CD14-positive monocyte (primary cell): ENCODE measurements at regions not wholly inside any gene's neighbourhood (a gene's known extent, or its start where the extent isn't known, plus 50 kb on each side); places are given as distances from the start of the nearest gene placed in this dataset.

ENCODE experiments used
- DNase-seq, 3 donors: peaks; one replicate each; pipeline ENCODE4 v3.0.0-alpha.2; 2011 to 2022
- H2AFZ ChIP-seq: 2 replicates; pipeline ENCODE4 v1.6.0; 2012; ENCODE audit warnings: mild to moderate bottlenecking, low read depth, low read length, inconsistent platforms; ENCODE audit not compliant: insufficient read depth, poor library complexity, severe bottlenecking
- H3K27ac ChIP-seq, 2 donors: 1 replicate in 1 of 2; 2 replicates in 1 of 2; pipeline ENCODE4 v1.5.1; 2012 to 2013; ENCODE audit warnings: low read length in 2 of 2, control low read depth in 1 of 2, inconsistent platforms in 1 of 2, low read depth in 1 of 2, mild to moderate bottlenecking in 1 of 2
- H3K27me3 ChIP-seq, 2 donors: one replicate each; pipeline versions ENCODE4 v1.6.0 to v1.6.1; 2011 to 2013; ENCODE audit warnings: low read length in 2 of 2; ENCODE audit not compliant: control insufficient read depth in 2 of 2, insufficient read depth in 2 of 2
- H3K36me3 ChIP-seq, 2 donors: replicated peaks in 1 of 2; 1 replicate in 1 of 2; 2 replicates in 1 of 2; pipeline versions ENCODE4 v1.5.1 to v1.6.1; 2012 to 2013; ENCODE audit warnings: low read length in 2 of 2, control low read depth in 1 of 2, inconsistent platforms in 1 of 2, mild to moderate bottlenecking in 1 of 2; ENCODE audit not compliant: insufficient read depth in 2 of 2, control insufficient read depth in 1 of 2
- H3K4me1 ChIP-seq, 2 donors: 1 replicate in 1 of 2; 2 replicates in 1 of 2; pipeline versions ENCODE4 v1.5.1 to v1.6.1; 2012 to 2013; ENCODE audit warnings: low read length in 2 of 2, control low read depth in 1 of 2, inconsistent platforms in 1 of 2, mild to moderate bottlenecking in 1 of 2, moderate library complexity in 1 of 2; ENCODE audit not compliant: insufficient read depth in 2 of 2, control insufficient read depth in 1 of 2
- H3K4me2 ChIP-seq: replicated peaks from 2 replicates; pipeline ENCODE3; 2012; ENCODE audit warnings: low read length, moderate library complexity, mild to moderate bottlenecking; ENCODE audit not compliant: poor library complexity, severe bottlenecking; ENCODE audit errors: extremely low read depth
- H3K4me3 ChIP-seq, 3 experiments: fragments of 200-600 bp in 1 of 3; sonication (generic) in 1 of 3; replicated peaks in 1 of 3; 1 replicate in 2 of 3; 2 replicates in 1 of 3; pipeline ENCODE4 v1.5.1; 2011 to 2013; ENCODE audit warnings: low read length in 3 of 3, mild to moderate bottlenecking in 3 of 3, control low read depth in 2 of 3, low read depth in 2 of 3, inconsistent platforms in 1 of 3, moderate library complexity in 1 of 3
- H3K79me2 ChIP-seq: 2 replicates; pipeline ENCODE4 v1.6.0; 2012; ENCODE audit warnings: mild to moderate bottlenecking, control low read depth, inconsistent platforms, low read length, moderate library complexity; ENCODE audit not compliant: insufficient read depth
- H3K9ac ChIP-seq: 2 replicates; pipeline ENCODE4 v1.6.0; 2017; ENCODE audit warnings: low read length, mild to moderate bottlenecking; ENCODE audit not compliant: insufficient read depth, poor library complexity, severe bottlenecking
- H3K9me3 ChIP-seq, 2 donors: replicated peaks in 1 of 2; 1 replicate in 1 of 2; 2 replicates in 1 of 2; pipeline versions ENCODE4 v1.5.1 to v1.6.1; 2012 to 2013; ENCODE audit warnings: low read length in 2 of 2, control low read depth in 1 of 2; ENCODE audit not compliant: control insufficient read depth in 1 of 2, insufficient read depth in 1 of 2
- H4K20me1 ChIP-seq: 2 replicates; pipeline ENCODE4 v1.6.0; 2012; ENCODE audit warnings: mild to moderate bottlenecking, low read length, control low read depth, moderate library complexity; ENCODE audit not compliant: insufficient read depth
- H3K27ac Mint-ChIP-seq, 7 donors: one replicate each; pipeline ENCODE4 v1.8.0; 2020; ENCODE audit warnings: mild to moderate bottlenecking in 7 of 7, mixed read lengths in 7 of 7, moderate library complexity in 6 of 7, inconsistent platforms in 2 of 7
- H3K27me3 Mint-ChIP-seq, 3 donors: one replicate each; pipeline ENCODE4 v1.8.0; 2021 to 2022; ENCODE audit warnings: low read depth in 3 of 3, mild to moderate bottlenecking in 3 of 3, mixed read lengths in 3 of 3, moderate library complexity in 3 of 3, inconsistent platforms in 1 of 3
- H3K36me3 Mint-ChIP-seq, 2 donors: one replicate each; pipeline ENCODE4 v1.8.0; 2020; ENCODE audit warnings: mixed read lengths in 2 of 2, inconsistent platforms in 1 of 2, mild to moderate bottlenecking in 1 of 2
- H3K4me1 Mint-ChIP-seq: one replicate; pipeline ENCODE4 v1.8.0; 2020; ENCODE audit warnings: mild to moderate bottlenecking, mixed read lengths
- H3K4me3 Mint-ChIP-seq, 2 donors: one replicate each; pipeline ENCODE4 v1.8.0; 2020; ENCODE audit warnings: mild to moderate bottlenecking in 2 of 2, mixed read lengths in 2 of 2, moderate library complexity in 1 of 2
- H3K9me3 Mint-ChIP-seq, 7 donors: one replicate each; pipeline ENCODE4 v1.8.0; 2020 to 2022; ENCODE audit warnings: mixed read lengths in 7 of 7, mild to moderate bottlenecking in 6 of 7, moderate library complexity in 6 of 7, inconsistent platforms in 2 of 7
- CTCF ChIP-seq: fragments of 200-600 bp; IDR thresholded peaks from one replicate; pipeline ENCODE4 v1.8.0; 2022; ENCODE audit warnings: antibody characterized with exemption, mild to moderate bottlenecking
- WGBS: methylation state at CpG from one replicate; pipeline ENCODE4 v1.1.5; 2013; ENCODE audit warnings: missing lambda C conversion rate; ENCODE audit not compliant: insufficient coverage; 5-methylcytosine and 5-hydroxymethylcytosine counted together
- intact Hi-C, 2 donors: fragments of 100-400 bp; cut with micrococcal nuclease; formaldehyde crosslinking; loops; one replicate each; pipeline versions ENCODE4 v1.15.0 to v1.15.1; 2023

DNA sequence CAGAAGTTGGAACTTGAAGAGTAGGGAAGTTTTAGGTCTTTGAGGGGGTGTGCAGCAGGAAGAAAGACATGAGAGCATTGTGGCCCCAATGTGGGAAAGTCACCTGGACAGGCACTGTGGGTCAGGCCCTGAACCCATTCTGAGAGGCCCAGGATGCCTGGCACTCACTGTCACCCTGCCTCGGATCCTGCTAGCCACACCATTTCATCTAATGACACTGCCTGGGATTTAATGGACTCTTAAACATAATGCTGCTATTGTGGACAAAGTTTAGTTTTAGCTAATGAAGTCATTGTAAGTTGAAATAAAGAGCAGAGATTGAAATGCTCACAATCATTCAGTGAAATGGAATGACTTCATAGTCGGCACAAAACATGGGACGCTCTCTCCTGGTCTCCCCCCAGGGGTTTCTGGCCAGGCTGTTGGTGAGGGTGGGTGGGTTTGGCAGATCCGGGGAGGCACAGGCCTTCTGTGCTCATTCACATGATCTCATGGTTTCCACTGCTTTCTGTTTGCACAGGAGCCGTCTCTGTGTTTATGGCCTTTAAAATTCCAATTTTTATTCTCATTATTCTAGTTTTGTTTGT, 141.8 kb upstream of the KLHL29 start:
- H3K27me3 Mint-ChIP-seq, result peaks cover 0 to 3% (median 1%) of the 10 kb centered on the region in 3 donors
- H3K4me2 ChIP-seq, result no peak overlapping the region
- no peak overlapping the region for H3K4me3 Mint-ChIP-seq
- no peak overlapping the region for H3K4me3 ChIP-seq
- no peaks in the 10 kb centered on the region for H3K27me3 ChIP-seq
- TF ChIP-seq CTCF, result no peak
- no peak overlapping the region for H3K27ac Mint-ChIP-seq
- H3K79me2 ChIP-seq, result no peaks in the 10 kb centered on the region
- no peak overlapping the region for H3K9ac ChIP-seq
- no peaks in the 10 kb centered on the region for H3K4me1 Mint-ChIP-seq
- 100% methylated on average over 1 of the region's 5 CpGs for WGBS
- no peaks in the 10 kb centered on the region for H3K4me1 ChIP-seq
- no peaks in the 10 kb centered on the region for H3K36me3 ChIP-seq
- H4K20me1 ChIP-seq, result no peaks in the 10 kb centered on the region
- intact Hi-C loops, result no loop called here
- peaks cover 0 to 21% (median 3%) of the 10 kb centered on the region in 7 donors for H3K9me3 Mint-ChIP-seq
- H3K36me3 Mint-ChIP-seq, result no peaks in the 10 kb centered on the region
- no peak for DNase-seq
- no peak overlapping the region for H3K27ac ChIP-seq
- peaks cover 5 to 11% of the 10 kb centered on the region in 2 donors for H3K9me3 ChIP-seq
- H2AFZ ChIP-seq, result no peak overlapping the region

- Histone ChIP-seq H3K4me1 (no peaks in the 10 kb centered on the region), H3K9ac (no peak overlapping the region), H3K27me3 (no peaks in the 10 kb centered on the region), H3K4me3 (no peak overlapping the region), H3K27ac (no peak overlapping the region), H3K9me3 (peaks cover 5 to 11% of the 10 kb centered on the region in 2 donors), H3K36me3 (no peaks in the 10 kb centered on the region), H4K20me1 (no peaks in the 10 kb centered on the region), H3K79me2 (no peaks in the 10 kb centered on the region), H2AFZ (no peak overlapping the region), H3K4me2 (no peak overlapping the region)
- intact Hi-C loops, result no loop called here
- Mint-ChIP-seq H3K4me3 (no peak overlapping the region), H3K9me3 (peaks cover 0 to 15% (median 3%) of the 10 kb centered on the region in 7 donors), H3K27me3 (peaks cover 0 to 3% (median 1%) of the 10 kb centered on the region in 3 donors), H3K36me3 (no peaks in the 10 kb centered on the region), H3K27ac (no peak overlapping the region), H3K4me1 (no peaks in the 10 kb centered on the region)
- no peak for DNase-seq
- no peak for TF ChIP-seq CTCF
- no CpG with 5 or more reads among the region's 1 CpG for whole genome bisulfite sequencing
Observed at GRCh38 chr2:23244617-23245016, 140.4 kb upstream of the KLHL29 start.
